KOPT-K1 (cell line): ENCODE measurements at regions not wholly inside any gene's neighbourhood (a gene's known extent, or its start where the extent isn't known, plus 50 kb on each side); places are given as distances from the start of the nearest gene placed in this dataset.
"Not testable (repeated sequence)": the region's sequence is repeated elsewhere in the genome, so short reads cannot be mapped to it uniquely, and the experiment has no call there.

Experiments used
- H3K27ac ChIP-seq: fragments of 200-600 bp; sonication (generic); 2 replicates; pipeline ENCODE4 v1.5.1; 2016; ENCODE audit warnings: antibody characterized with exemption, mild to moderate bottlenecking, low read depth, low read length; ENCODE audit not compliant: poor library complexity, severe bottlenecking
- H3K36me3 ChIP-seq: fragments of 200-600 bp; sonication (generic); 2 replicates; pipeline ENCODE4 v1.5.1; 2017; ENCODE audit warnings: antibody characterized with exemption, mild to moderate bottlenecking, low read length, moderate library complexity; ENCODE audit not compliant: insufficient read depth
- H3K9me3 ChIP-seq: fragments of 200-600 bp; sonication (generic); 2 replicates; pipeline ENCODE4 v1.5.1; 2017; ENCODE audit warnings: antibody characterized with exemption, low read length, mild to moderate bottlenecking; ENCODE audit not compliant: insufficient read depth, poor library complexity, severe bottlenecking

- Histone ChIP-seq H3K36me3 (no peaks in the 10 kb centered on the region), H3K9me3 (no peaks in the 10 kb centered on the region), H3K27ac (no peak overlapping the region)
Measured at GRCh38 chr10:28381903-28382347, 79.1 kb upstream of the MPP7 start.

DNA sequence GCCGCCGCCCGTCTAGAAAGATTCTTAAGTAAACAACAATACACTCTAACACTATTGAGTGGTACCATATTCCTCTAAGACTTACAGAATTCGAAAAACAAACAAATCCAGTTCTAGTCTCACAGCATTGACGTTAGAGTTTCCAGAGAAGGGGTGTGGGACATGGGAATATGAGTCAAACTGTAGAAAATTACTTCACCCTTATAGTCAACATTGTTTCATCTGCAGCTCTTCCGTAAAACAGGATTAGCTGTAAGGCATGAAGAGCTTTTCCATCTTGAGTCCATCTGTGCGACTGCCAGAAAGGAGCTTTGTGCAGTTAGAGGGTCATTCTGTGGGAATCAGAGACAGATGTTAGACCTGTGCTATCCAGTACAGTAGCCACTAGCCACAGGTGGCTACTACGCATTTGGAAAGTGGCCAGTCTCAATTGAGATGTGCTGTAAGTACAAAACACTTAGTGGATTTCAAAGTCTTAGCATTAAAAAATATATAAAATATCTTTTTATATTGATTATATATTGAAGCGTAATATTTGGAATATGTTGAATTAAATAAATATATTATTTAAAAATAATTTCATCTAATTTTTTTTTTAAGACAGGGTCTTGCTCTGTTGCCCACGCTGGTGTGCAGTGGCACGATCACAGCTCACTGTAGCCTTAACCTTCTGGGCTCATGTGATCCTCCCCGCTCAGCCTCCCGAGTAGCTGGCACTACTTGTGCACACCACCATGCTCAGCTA lies 79.8 kb upstream of the MPP7 start:
- Histone ChIP-seq H3K36me3 (no peaks in the 10 kb centered on the region), H3K27ac (no peak overlapping the region), H3K9me3 (no peaks in the 10 kb centered on the region)

DNA sequence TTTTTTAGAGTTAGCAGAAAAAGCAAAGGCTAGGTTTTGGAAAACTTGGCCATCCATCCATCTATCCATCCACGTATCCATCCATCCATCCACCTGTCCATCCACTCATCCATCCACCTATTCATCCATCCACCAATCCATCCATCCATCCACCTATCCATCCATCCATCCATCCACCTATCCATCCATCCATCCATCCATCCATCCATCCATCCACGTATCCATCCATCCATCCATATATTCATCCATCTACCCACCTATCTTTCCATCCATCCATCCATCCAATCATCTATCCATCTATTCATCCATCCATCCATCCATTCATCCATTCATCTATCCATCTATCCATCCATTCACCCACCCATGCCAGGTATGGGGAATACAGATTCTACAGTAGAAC lies 81.7 kb upstream of the MPP7 start:
- Histone ChIP-seq H3K9me3 (no peaks in the 10 kb centered on the region), H3K36me3 (no peaks in the 10 kb centered on the region), H3K27ac (no peak overlapping the region)

GRCh38 chr10:28385748-28386502 lies 83.1 kb upstream of the MPP7 start:
- H3K36me3 ChIP-seq: no peaks in the 10 kb centered on the region
- no peak overlapping the region for H3K27ac ChIP-seq
- no peaks in the 10 kb centered on the region for H3K9me3 ChIP-seq

- Histone ChIP-seq H3K27ac (no peak overlapping the region), H3K36me3 (no peaks in the 10 kb centered on the region), H3K9me3 (no peaks in the 10 kb centered on the region)
Measured at GRCh38 chr10:28386503-28386868, 83.6 kb upstream of the MPP7 start.

DNA sequence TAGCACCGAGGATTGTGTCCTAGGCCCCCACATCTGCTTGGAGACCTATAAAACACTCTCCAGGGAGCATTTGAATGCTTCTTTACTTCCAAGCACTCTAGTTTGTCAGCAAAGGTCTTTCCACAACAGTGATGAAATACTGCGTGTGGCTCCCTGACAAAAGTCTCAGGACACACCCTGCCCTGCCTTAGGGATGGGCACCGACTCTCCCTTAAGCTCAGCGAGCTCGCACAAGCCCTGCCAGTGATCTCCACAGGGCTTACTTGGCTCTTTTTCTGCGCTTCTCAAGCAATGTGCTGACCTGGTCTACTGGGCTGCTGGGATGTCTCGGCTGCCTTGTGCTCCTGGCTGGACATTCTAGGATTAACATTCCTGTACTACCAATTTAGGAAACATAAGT lies 84.3 kb upstream of the MPP7 start:
- Histone ChIP-seq H3K9me3 (no peaks in the 10 kb centered on the region), H3K36me3 (no peaks in the 10 kb centered on the region), H3K27ac (no peak overlapping the region)

DNA sequence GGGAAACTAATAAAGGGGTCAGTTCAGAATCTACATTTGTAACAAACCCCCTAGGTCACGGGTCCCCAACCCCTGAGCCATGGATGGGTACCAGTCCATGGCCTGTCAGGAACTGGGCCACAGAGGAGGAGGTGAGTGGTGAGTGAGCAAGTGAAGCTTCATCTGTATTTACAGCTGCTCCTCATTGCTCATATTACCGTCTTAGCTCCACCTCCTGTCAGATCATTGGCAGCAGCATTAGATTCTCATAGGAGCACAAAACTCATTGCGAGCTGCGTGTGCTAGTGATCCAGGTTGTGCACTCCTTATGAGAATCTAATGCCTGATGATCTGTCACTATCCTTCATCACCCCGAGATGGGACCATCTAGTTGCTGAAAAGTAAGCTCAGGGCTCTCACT lies 88.4 kb upstream of the MPP7 start:
- Histone ChIP-seq H3K27ac (no peak overlapping the region), H3K9me3 (no peaks in the 10 kb centered on the region), H3K36me3 (no peaks in the 10 kb centered on the region)

DNA sequence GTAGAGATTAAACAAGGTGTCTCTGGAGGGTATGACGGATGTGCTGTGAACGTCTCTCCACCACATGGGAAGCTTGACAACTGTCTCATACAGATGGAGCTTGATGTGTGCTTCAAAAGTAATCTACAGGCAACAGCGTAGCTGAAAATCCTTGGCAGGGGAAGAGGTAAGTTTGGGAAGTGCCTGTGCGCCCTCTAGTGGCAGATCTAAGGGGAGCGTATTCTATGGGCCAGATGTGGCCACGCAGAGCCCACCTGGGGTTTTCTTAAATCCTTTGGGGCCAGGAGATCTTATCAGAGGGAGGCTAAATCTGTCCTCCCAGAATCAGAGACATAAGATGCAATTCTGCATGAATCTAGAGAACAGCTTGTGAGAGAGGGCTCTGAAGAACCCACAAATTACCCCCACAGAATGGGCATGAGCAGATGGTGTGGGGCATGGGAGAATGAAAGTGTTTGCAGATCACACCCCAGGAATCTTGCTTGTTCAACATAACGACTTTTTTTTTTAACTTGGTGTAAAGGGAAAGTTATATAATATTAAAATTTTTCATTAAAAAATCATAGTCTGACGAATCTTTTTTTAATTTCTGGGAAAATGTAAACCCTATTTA lies 91.2 kb upstream of the MPP7 start:
- H3K9me3 ChIP-seq: no peaks in the 10 kb centered on the region

GRCh38 chr10:28396331-28396730 lies 93.5 kb upstream of the MPP7 start:
- H3K9me3 ChIP-seq: no peaks in the 10 kb centered on the region

More for the DNA sequence above, 91.2 kb upstream of the MPP7 start:
- no peak overlapping the region for H3K27ac ChIP-seq
- no peaks in the 10 kb centered on the region for H3K36me3 ChIP-seq

GRCh38 chr10:28397229-28397628 lies 94.4 kb upstream of the MPP7 start:
- Histone ChIP-seq H3K36me3 (no peaks in the 10 kb centered on the region), H3K9me3 (no peaks in the 10 kb centered on the region), H3K27ac (no peak overlapping the region)

More at GRCh38 chr10:28396331-28396730, 93.5 kb upstream of the MPP7 start:
- H3K27ac ChIP-seq: no peak overlapping the region
- H3K36me3 ChIP-seq: no peaks in the 10 kb centered on the region

DNA sequence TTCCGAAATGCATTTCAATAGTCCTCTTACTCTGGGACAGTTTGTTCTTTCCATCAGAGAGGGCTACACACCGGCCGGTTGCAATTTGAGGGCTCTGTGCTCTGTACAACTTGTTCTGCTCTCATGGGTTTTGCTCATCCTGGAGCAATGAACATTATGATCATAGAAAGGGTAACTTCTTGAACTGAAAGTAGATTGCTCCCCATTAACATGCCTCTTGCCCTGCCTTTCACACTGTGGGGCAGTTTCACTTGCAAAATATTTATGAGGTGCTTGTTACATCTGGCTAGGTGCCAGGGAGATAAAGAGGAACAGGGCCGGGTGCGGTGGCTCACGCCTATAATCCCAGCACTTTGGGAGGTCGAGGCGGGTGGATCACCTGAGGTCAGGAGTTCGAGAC lies 97.3 kb upstream of the MPP7 start:
- H3K9me3 ChIP-seq: no peaks in the 10 kb centered on the region
- H3K36me3 ChIP-seq: no peaks in the 10 kb centered on the region
- no peak overlapping the region for H3K27ac ChIP-seq

GRCh38 chr10:28400681-28401080 lies 97.8 kb upstream of the MPP7 start:
- no peaks in the 10 kb centered on the region for H3K36me3 ChIP-seq
- H3K27ac ChIP-seq: no peak overlapping the region
- H3K9me3 ChIP-seq: no peaks in the 10 kb centered on the region

GRCh38 chr10:28402611-28403073 lies 99.8 kb upstream of the MPP7 start:
- H3K36me3 ChIP-seq, H3K27ac ChIP-seq, H3K9me3 ChIP-seq: not testable (repeated sequence)

DNA sequence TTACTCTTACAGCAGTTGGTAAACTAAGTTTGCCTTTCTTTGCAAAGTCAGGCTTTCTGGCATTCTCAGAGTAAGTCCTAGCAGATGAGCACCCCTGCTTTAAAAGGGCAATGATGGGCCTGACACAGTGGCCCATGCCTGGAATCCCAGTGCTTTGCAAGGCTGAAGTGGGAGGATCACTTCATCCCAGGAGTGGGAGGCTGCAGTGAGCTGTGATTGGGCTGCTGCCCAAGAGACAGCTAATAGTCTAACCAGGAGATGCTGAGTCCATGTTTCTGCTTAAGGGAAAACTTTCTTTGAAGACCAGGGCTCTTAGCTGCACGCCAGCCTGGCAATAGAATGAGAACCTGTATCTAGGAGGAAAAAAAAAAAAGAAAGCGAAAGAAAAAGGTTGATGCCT lies 100.2 kb upstream of the MPP7 start:
- no peaks in the 10 kb centered on the region for H3K36me3 ChIP-seq
- H3K9me3 ChIP-seq: no peaks in the 10 kb centered on the region
- no peak overlapping the region for H3K27ac ChIP-seq

GRCh38 chr10:28408237-28408777 lies 105.4 kb upstream of the MPP7 start:
- H3K27ac ChIP-seq: no peak overlapping the region
- no peaks in the 10 kb centered on the region for H3K36me3 ChIP-seq
- H3K9me3 ChIP-seq: peaks cover 3% of the 10 kb centered on the region
